Kidney epithelial cell (primary cell): ENCODE measurements at regions not wholly inside any gene's neighbourhood (a gene's known extent, or its start where the extent isn't known, plus 50 kb on each side); places are given as distances from the start of the nearest gene placed in this dataset.

Experiments used
- DNase-seq: peaks from one replicate; pipeline ENCODE4 v3.0.0-alpha.2; 2010; ENCODE audit warnings: low read depth
- H3K27me3 ChIP-seq: 2 replicates; pipeline ENCODE4 v1.6.0; 2011; ENCODE audit warnings: low read length; ENCODE audit not compliant: control insufficient read depth, insufficient read depth
- H3K36me3 ChIP-seq: 2 replicates; pipeline ENCODE4 v1.5.1; 2011; ENCODE audit warnings: low read length; ENCODE audit not compliant: control insufficient read depth, insufficient read depth
- H3K4me3 ChIP-seq: 2 replicates; pipeline ENCODE4 v1.5.1; 2011; ENCODE audit warnings: low read depth, mild to moderate bottlenecking, control low read depth, low read length
- CTCF ChIP-seq: IDR thresholded peaks from 2 replicates; pipeline ENCODE4 v1.5.1; 2011; ENCODE audit warnings: mild to moderate bottlenecking, moderate library complexity, low read length, control low read depth, inconsistent platforms; ENCODE audit not compliant: insufficient read depth, poor library complexity, severe bottlenecking

GRCh38 chr4:146059151-146059550, 116.4 kb upstream of the LSM6 start:
- no peak for TF ChIP-seq CTCF
- no peak overlapping the region for H3K4me3 ChIP-seq
- no peak for DNase-seq

GRCh38 chr4:146058531-146058930, 117.0 kb upstream of the LSM6 start:
- no peak for TF ChIP-seq CTCF
- Histone ChIP-seq H3K36me3 (no peaks in the 10 kb centered on the region), H3K4me3 (no peak overlapping the region), H3K27me3 (no peaks in the 10 kb centered on the region)
- DNase-seq: no peak

More at GRCh38 chr4:146059151-146059550, 116.4 kb upstream of the LSM6 start:
- Histone ChIP-seq H3K27me3 (no peaks in the 10 kb centered on the region), H3K36me3 (no peaks in the 10 kb centered on the region)

GRCh38 chr4:146054676-146055075, 116.1 kb upstream of the ZNF827 start:
- no peak for DNase-seq
- Histone ChIP-seq H3K36me3 (no peaks in the 10 kb centered on the region), H3K4me3 (no peak overlapping the region), H3K27me3 (no peaks in the 10 kb centered on the region)
- no peak for TF ChIP-seq CTCF

- H3K4me3 ChIP-seq: no peak overlapping the region
- no peak for TF ChIP-seq CTCF
- no peaks in the 10 kb centered on the region for H3K36me3 ChIP-seq
- no peaks in the 10 kb centered on the region for H3K27me3 ChIP-seq
- no peak for DNase-seq
These were observed 115.3 kb upstream of the ZNF827 start for GRCh38 chr4:146053891-146054290.

- H3K27me3 ChIP-seq: no peaks in the 10 kb centered on the region
- DNase-seq: no peak
- H3K4me3 ChIP-seq: no peak overlapping the region
- no peak for TF ChIP-seq CTCF
- no peaks in the 10 kb centered on the region for H3K36me3 ChIP-seq
These were observed 113.2 kb upstream of the ZNF827 start for GRCh38 chr4:146051728-146052391.

- DNase-seq: no peak
- no peaks in the 10 kb centered on the region for H3K36me3 ChIP-seq
- no peaks in the 10 kb centered on the region for H3K27me3 ChIP-seq
- H3K4me3 ChIP-seq: no peak overlapping the region
- no peak for TF ChIP-seq CTCF
These were observed 112.6 kb upstream of the ZNF827 start for GRCh38 chr4:146051223-146051622.
